OCI-LY7 (cell line): ENCODE measurements at regions not wholly inside any gene's neighbourhood (a gene's known extent, or its start where the extent isn't known, plus 50 kb on each side); places are given as distances from the start of the nearest gene placed in this dataset.
"Not testable (repeated sequence)": the region's sequence is repeated elsewhere in the genome, so short reads cannot be mapped to it uniquely, and the experiment has no call there.

Experiments used
- BruUV-seq: library from RNA; stranded (reverse); fragments of 400-500 nt; replicated peaks from 2 replicates; lab custom pipeline; 2021; lab: Mats Ljungman, UMichigan
- CTCF ChIA-PET: fragments of 300-600 bp; sonication (Branson Sonifier 250); formaldehyde crosslinking; loops from one replicate; lab custom pipeline; 2022; ENCODE audit warnings: antibody characterized with exemption; ENCODE audit not compliant: unreplicated experiment; lab: Charles Lee
- POLR2A ChIA-PET: fragments of 300-600 bp; sonication (Branson Sonifier 250); formaldehyde crosslinking; loops from one replicate; lab custom pipeline; 2022; ENCODE audit warnings: antibody characterized with exemption; lab: Charles Lee
- DNase-seq: peaks from one replicate; pipeline ENCODE4 v3.0.0-alpha.2; 2015; ENCODE audit warnings: low spot score
- H2AFZ ChIP-seq: fragments of 200-600 bp; sonication (generic), shearing (Covaris generic); 2 replicates; pipeline ENCODE4 v1.6.1; 2014; ENCODE audit warnings: mild to moderate bottlenecking, antibody characterized with exemption, low read length, moderate library complexity
- H3K27ac ChIP-seq: fragments of 200-600 bp; sonication (generic); 2 replicates; pipeline ENCODE4 v1.5.1; 2014; ENCODE audit warnings: mixed run types, low read depth, mild to moderate bottlenecking, moderate library complexity, low read length, inconsistent platforms; ENCODE audit not compliant: poor library complexity, severe bottlenecking
- H3K36me3 ChIP-seq: fragments of 200-600 bp; sonication (generic); 2 replicates; pipeline ENCODE4 v1.6.1; 2014; ENCODE audit warnings: mild to moderate bottlenecking, antibody characterized with exemption, low read length, moderate library complexity, mixed read lengths; ENCODE audit not compliant: insufficient read depth
- H3K4me1 ChIP-seq: fragments of 200-600 bp; sonication (generic); 2 replicates; pipeline ENCODE4 v1.5.1; 2014; ENCODE audit warnings: mild to moderate bottlenecking, low read length; ENCODE audit not compliant: insufficient read depth, poor library complexity, severe bottlenecking
- H3K4me2 ChIP-seq: fragments of 200-600 bp; sonication (generic); 2 replicates; pipeline ENCODE4 v1.6.1; 2014; ENCODE audit warnings: mild to moderate bottlenecking, low read length
- H3K4me3 ChIP-seq: fragments of 200-600 bp; sonication (generic); 2 replicates; pipeline ENCODE4 v1.5.1; 2014; ENCODE audit warnings: mild to moderate bottlenecking, low read depth, low read length; ENCODE audit not compliant: poor library complexity, severe bottlenecking
- H3K79me2 ChIP-seq: fragments of 200-600 bp; sonication (generic); 2 replicates; pipeline ENCODE4 v1.6.1; 2016; ENCODE audit warnings: low read depth, mild to moderate bottlenecking, low read length, moderate library complexity, mixed read lengths; ENCODE audit not compliant: insufficient read depth
- H3K9me2 ChIP-seq: fragments of 200-600 bp; sonication (generic); 2 replicates; pipeline ENCODE4 v1.6.1; 2016; ENCODE audit warnings: mild to moderate bottlenecking, low read length, mixed read lengths; ENCODE audit not compliant: insufficient read depth
- H3K9me3 ChIP-seq: fragments of 200-600 bp; sonication (generic); 2 replicates; pipeline ENCODE4 v1.6.1; 2014; ENCODE audit warnings: mild to moderate bottlenecking, mixed run types, low read length, mixed read lengths
- H4K20me1 ChIP-seq: fragments of 200-600 bp; sonication (generic); 2 replicates; pipeline ENCODE4 v1.6.1; 2014; ENCODE audit warnings: mild to moderate bottlenecking, antibody characterized with exemption, low read length, moderate library complexity, mixed read lengths; ENCODE audit not compliant: insufficient read depth
- CTCF ChIP-seq: fragments of 200-600 bp; sonication (generic); conservative IDR thresholded peaks from 2 replicates; pipeline ENCODE4 v1.5.1; 2014; ENCODE audit warnings: mild to moderate bottlenecking, antibody characterized with exemption, low read length, moderate library complexity, mixed read lengths
- EZH2phosphoT487 ChIP-seq: fragments of 200-600 bp; sonication (generic); IDR thresholded peaks from 2 replicates; pipeline ENCODE4 v1.6.1; 2018; ENCODE audit warnings: low read depth, borderline replicate concordance, mild to moderate bottlenecking, mixed run types, antibody characterized with exemption, low read length, moderate library complexity, mixed read lengths
- intact Hi-C: fragments of 100-400 bp; cut with micrococcal nuclease; formaldehyde crosslinking; loops from one replicate; pipeline ENCODE4 v1.10.0; 2022; ENCODE audit not compliant: unreplicated experiment

GRCh38 chr15:26223720-26224119 lies 360.6 kb upstream of the ATP10A start:
- Histone ChIP-seq H3K4me2 (no peak overlapping the region), H3K27ac (no peak overlapping the region), H3K36me3 (no peaks in the 10 kb centered on the region), H2AFZ (no peak overlapping the region), H3K4me3 (no peak overlapping the region), H3K9me3 (0 out of 2 replicates have a peak, but pooled peaks cover 4% of the 10 kb centered on the region), H4K20me1 (no peaks in the 10 kb centered on the region), H3K4me1 (no peaks in the 10 kb centered on the region), H3K79me2 (no peaks in the 10 kb centered on the region), H3K9me2 (no peaks in the 10 kb centered on the region)
- DNase-seq = no peak
- ChIA-PET POLR2A (no interaction called here), CTCF (no interaction called here)
- intact Hi-C loops = no loop called here
- no TSS peak for BruUV-seq
- TF ChIP-seq EZH2phosphoT487 = no peak
- TF ChIP-seq CTCF = no peak

GRCh38 chr15:26222781-26223180 lies 359.7 kb upstream of the ATP10A start:
- Histone ChIP-seq H3K4me3 (no peak overlapping the region), H3K79me2 (no peaks in the 10 kb centered on the region), H4K20me1 (no peaks in the 10 kb centered on the region), H3K9me2 (no peaks in the 10 kb centered on the region), H3K36me3 (no peaks in the 10 kb centered on the region), H3K4me2 (no peak overlapping the region), H2AFZ (no peak overlapping the region), H3K27ac (no peak overlapping the region), H3K9me3 (0 out of 2 replicates have a peak, but pooled peaks cover under 1% of the 10 kb centered on the region), H3K4me1 (no peaks in the 10 kb centered on the region)
- POLR2A ChIA-PET = no interaction called here
- TF ChIP-seq CTCF (no peak), EZH2phosphoT487 (no peak)
- CTCF ChIA-PET = no interaction called here
- DNase-seq = no peak
- intact Hi-C loops = no loop called here
- BruUV-seq = no TSS peak

- H3K79me2 ChIP-seq, BruUV-seq, H3K36me3 ChIP-seq, H3K4me1 ChIP-seq, H3K9me2 ChIP-seq, H3K27ac ChIP-seq, H3K4me2 ChIP-seq, intact Hi-C loops, H3K9me3 ChIP-seq, CTCF ChIA-PET, POLR2A ChIA-PET, H2AFZ ChIP-seq, DNase-seq, H4K20me1 ChIP-seq, H3K4me3 ChIP-seq: not testable (repeated sequence)
These were observed 353.9 kb upstream of the ATP10A start for GRCh38 chr15:26217043-26217442.
